SKM-1 (cell line): ENCODE measurements at regions not wholly inside any gene's neighbourhood (a gene's known extent, or its start where the extent isn't known, plus 50 kb on each side); places are given as distances from the start of the nearest gene placed in this dataset.

Experiments used
- DNase-seq: peaks from one replicate; lab custom pipeline; 2025; ENCODE audit not compliant: unreplicated experiment; lab: John Stamatoyannopoulos, UW

- DNase-seq, result no peak
Measured at GRCh38 chr7:32179567-32179966, 109.4 kb upstream of the PDE1C start.

- DNase-seq, result no peak
Measured at GRCh38 chr7:32178677-32179366, 108.6 kb upstream of the PDE1C start.

DNA sequence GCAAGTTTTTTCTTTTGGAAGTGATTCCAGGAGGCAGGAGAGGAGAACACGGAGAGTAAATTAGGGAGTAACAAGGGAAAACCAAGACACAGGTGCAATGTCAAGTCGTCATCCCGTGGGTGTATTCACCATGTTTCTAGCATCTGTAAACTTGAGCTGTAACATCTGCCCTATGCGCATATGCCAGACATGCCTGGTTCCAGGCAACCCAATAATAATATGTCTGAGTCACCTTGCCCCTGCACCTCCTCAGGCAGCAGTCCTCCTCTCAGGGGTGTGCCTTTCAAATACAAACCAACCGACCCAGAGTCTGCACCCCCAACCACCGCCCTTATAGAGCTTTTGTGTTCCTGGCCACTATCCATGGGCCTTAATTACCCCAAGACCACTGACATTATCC lies 107.0 kb upstream of the PDE1C start:
- no peak for DNase-seq

DNA sequence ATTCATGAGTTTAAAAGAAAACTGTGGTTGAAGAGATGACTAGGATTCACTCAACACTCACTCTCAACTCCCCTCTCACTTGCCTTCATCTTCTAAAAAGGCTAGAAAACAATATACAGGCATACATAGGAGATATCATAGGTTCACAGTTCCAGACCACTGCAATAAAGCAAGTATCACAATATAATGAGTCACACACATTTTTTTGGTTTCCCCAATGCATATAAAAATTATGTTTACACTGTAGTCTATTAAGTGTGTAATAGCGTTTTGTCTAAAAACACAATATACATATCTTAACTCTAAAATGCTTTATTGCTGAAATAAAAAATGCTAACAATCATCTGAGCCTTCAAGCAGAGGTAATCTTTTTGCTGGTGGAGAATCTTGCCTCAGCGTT lies 104.9 kb upstream of the PDE1C start:
- no peak for DNase-seq

DNA sequence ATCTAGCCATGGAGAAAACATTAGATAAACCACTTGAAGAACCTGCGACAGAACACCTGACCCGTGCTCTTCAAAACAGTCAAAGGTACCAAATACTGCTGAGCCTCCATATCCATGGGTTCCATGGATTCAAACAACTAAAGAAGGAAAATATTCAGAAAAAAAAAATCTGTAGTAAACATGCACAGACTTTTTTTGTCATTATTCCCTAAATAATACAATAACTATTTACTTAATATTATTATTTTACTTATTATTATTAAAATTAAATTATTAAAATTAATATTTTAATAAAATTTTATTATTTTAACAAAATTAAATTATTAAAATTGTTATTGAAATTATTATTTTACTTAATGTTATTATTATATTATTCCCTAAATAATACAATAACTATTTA lies 101.0 kb upstream of the PDE1C start:
- no peak for DNase-seq

DNA sequence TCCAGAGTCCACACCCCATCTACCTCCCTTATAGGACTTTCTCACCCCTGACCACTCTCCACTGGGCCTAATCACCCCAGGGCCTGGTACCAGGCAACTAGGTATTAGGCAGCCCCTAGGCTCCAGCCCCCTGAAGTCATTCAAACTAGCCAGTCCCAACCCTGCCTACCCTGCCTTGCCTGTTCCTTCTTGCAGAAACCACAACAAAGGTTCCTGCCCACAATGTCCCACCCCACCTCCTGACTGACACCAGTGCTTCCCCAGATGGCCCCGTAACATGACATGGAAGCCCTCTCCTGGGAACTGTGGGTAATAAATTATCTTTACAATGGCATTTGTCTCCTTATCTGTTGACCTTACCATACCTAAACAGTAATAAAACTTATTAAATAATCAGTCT lies 100.6 kb upstream of the PDE1C start:
- no peak for DNase-seq

DNA sequence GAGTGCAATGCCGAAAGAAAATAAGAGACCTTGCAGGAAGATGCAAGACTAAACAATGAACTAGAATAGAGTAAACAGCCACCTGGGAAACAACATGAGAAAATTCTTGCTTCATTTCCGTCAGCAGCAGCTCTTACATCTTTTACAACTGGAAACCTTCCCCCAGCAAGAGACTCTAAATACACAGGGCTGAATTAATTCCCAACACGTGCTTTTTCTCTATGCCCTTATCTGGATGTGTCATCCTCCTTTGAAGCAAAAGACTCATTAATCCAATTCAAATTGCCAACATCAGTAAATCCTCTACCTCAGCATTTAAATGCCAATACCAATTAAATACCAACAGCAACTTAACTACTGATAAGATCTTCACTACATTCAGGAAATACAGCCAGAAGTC lies 99.0 kb upstream of the PDE1C start:
- no peak for DNase-seq

DNA sequence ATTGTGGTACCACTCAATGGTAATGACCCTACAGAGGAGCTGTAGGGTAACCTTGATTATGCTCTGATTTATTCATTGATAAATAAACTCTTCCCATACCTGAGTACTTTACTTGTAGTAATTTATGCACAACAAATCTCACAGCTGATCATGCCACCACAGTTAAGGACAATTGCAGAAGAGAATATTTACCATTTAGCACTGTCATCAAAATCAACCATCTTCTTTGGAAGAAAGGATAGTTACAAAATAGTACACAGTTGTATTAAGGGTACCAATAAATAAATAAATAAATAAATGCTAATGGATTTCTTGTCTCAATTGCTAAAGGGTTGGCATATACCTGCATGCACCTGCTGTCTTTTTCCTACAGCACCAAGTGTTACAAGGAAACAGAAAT lies 97.6 kb upstream of the PDE1C start:
- no peak for DNase-seq

- DNase-seq, result no peak
Measured at GRCh38 chr7:32167256-32167655, 97.0 kb upstream of the PDE1C start.

GRCh38 chr7:32164341-32164996 lies 94.3 kb upstream of the PDE1C start:
- no peak for DNase-seq

GRCh38 chr7:32163896-32164295 lies 93.7 kb upstream of the PDE1C start:
- no peak for DNase-seq

- no peak for DNase-seq
Measured at GRCh38 chr7:32163141-32163806, 93.1 kb upstream of the PDE1C start.

DNA sequence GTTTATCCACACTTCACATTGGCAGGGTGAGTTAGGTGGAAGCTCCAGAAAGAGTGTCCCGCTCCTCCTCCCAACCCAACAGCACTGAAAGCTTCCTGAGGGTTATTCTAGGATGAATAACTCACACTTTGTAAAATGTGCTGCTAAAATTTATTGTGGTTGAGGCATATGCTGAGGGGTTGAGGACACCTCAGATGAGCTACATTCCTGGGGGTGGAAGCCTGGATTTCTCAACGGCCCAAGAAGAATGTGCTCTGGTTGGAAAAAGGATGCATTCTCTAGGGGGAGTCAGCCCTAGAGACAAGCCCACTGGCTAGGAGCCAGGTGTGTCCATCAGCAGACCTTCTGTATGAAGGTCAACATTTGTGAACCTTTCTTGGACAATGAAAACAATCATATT lies 91.5 kb upstream of the PDE1C start:
- no peak for DNase-seq

- DNase-seq, result no peak
Measured at GRCh38 chr7:32158751-32159745, 88.8 kb upstream of the PDE1C start.

- DNase-seq, result no peak
Measured at GRCh38 chr7:32158076-32158475, 87.9 kb upstream of the PDE1C start.

- no peak for DNase-seq
Measured at GRCh38 chr7:32155712-32156111, 85.5 kb upstream of the PDE1C start.

DNA sequence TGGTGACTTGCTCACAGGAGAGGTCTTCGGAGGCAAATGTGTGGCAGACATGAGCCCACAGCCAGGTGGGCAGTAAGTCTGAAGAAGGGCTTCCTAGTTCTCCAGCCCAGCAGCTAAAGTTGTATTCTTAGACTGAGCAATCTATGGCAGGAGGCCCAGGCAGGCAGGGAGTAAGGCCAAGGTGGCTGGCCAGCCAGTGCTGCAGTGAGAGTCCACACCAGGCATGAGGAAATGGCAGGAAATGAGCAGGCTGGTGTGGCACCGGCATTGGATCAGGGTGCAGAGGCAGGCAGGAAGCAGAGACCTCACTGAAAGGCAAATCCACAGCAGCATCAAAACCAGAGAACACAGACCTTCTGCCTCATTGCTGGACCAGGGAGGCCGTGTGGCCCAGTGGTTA lies 84.6 kb upstream of the PDE1C start:
- DNase-seq, result no peak

- DNase-seq, result no peak
Measured at GRCh38 chr7:32153006-32153405, 82.8 kb upstream of the PDE1C start.

- no peak for DNase-seq
Measured at GRCh38 chr7:32152576-32152975, 82.4 kb upstream of the PDE1C start.

GRCh38 chr7:32150589-32150988 lies 80.4 kb upstream of the PDE1C start:
- DNase-seq, result no peak

DNA sequence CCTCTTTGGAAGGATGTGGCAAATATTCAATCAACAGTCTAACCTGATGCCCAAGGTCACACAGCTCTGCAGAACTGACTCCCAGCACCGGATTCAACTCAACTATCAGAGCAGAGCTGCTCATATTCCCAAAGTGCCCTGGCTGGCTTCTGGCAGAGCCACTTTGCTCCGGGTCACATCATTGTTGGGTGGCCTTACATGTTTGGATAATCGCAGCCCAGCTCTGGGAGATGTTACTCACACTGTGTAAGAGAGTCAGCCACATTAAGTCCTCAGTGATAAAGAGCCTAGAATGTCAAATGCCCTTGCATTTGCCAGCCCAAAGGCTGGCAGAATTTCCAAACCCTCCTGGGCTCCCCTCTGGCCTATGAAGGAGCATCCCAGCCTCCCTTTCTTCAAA lies 79.8 kb upstream of the PDE1C start:
- no peak for DNase-seq
